ENCODE measurements at regions not wholly inside any gene's neighbourhood (a gene's known extent, or its start where the extent isn't known, plus 50 kb on each side); places are given as distances from the start of the nearest gene placed in this dataset.

GRCh38 chr1:239719642-239720258, 333.4 kb downstream of the CHRM3 start:
- no peak for TF ChIP-seq TOE1 (IDR thresholded peaks at IDR 0.05; ENCODE audit: borderline replicate concordance)
- TF ChIP-seq TOE1 (CRISPR knock-in tag; IDR thresholded peaks at IDR 0.05; ENCODE audit: borderline replicate concordance, low read depth): no peak
- no peak for TF ChIP-seq GABPA (tag; conservative IDR thresholded peaks at IDR 0.05; ENCODE audit: low read depth)
- TF ChIP-seq CHD1 (IDR thresholded peaks at IDR 0.05; ENCODE audit: low read length): no peak
- TF ChIP-seq EP300 (IDR thresholded peaks at IDR 0.05; ENCODE audit: low read length): no peak
- TF ChIP-seq ZBTB12 (CRISPR knock-in tag; IDR thresholded peaks at IDR 0.05): no peak
- no peak for TF ChIP-seq BRCA1 (IDR thresholded peaks at IDR 0.05)
- TF ChIP-seq BRCA1 (CRISPR knock-in tag; IDR thresholded peaks at IDR 0.05): no peak
- TF ChIP-seq ZNF589 (CRISPR knock-in tag; IDR thresholded peaks at IDR 0.05; ENCODE audit: low read depth): no peak
- TF ChIP-seq BRF2 (IDR thresholded peaks at IDR 0.05; ENCODE audit: borderline replicate concordance, insufficient read depth, insufficient read length): no peak

Measured in K562 (cell line).